ENCODE measurements at regions not wholly inside any gene's neighbourhood (a gene's known extent, or its start where the extent isn't known, plus 50 kb on each side); places are given as distances from the start of the nearest gene placed in this dataset.
"Not testable (repeated sequence)": the region's sequence is repeated elsewhere in the genome, so short reads cannot be mapped to it uniquely, and the experiment has no call there.

DNA sequence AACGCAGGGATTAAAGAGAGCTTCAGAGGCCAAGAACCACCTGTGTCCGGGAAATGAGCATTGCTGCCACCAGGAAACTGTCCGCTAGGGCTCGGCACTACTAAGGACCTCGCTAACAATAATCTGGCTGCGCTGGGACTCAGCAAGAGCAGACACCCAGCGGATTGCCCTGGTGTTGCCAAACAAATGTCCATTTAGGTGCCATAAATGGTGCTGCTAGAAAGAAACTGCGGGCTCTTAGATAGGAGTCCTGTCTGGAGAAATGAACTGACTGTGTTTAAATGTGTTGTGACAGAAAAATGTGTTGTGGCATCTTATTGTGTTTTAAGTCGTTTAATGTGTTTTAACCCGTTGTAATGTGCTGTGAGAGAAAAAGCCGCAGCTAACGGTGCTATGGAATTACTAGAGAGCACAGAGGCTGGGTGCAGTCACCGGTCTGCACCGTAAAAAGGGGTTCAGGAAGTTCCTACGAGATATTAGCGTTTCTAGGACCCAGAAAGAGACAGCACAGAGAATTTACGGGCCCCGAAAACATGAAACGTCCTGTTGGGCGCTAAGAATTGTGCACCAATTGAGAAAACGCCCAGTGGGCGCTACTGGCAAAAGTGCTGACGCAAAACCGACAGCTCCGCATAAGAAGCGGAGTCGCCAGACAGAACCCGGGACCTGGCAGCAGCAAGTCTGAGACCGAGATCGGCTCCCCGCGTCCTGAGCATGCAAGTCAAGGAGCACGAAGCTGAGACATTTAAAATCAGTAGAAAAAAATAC lies 90.6 kb downstream of the ANXA2R start:
- DNase-seq (ENCODE audit: low spot score), result peak; percentile 76

DNA sequence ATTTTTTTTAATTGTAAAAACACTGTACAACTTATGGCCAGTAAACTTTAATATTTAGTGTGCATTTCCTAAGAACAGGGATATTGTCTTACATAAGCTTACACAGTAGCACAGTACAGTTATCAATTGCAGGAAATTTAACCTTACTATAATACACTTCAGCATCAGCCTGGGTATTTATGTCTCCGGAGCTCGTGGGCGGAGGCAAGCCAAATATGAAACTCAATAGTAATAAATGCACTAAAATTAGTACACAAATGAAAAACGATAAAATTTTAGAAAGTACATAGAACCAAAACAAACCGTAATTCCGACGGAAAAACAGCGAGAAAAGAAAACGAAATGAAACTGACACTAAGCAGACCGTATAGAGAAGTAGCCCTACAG lies 91.2 kb downstream of the ANXA2R start:
- no peak for DNase-seq (ENCODE audit: low spot score)

DNA sequence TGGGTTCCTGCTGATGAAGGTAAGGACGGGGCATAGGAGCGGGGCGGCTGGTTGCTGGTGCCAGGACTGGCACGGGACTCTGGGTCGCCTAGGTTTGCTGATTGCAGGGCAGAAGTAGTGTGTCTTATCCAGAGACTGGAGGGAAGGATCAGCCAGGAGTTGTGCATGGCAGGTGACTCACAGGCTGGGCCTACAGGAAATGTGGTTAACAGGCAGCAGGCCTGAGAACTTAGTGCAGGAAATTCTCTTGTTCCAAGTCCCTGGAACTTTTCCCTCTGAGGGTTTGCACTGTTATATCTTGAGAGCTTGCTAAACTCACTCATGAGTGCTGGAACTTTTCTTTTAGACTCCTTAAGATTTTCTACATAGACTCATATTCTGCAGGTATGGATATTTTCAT lies 95.1 kb downstream of the ANXA2R start:
- peak; percentile 97 for DNase-seq (ENCODE audit: low spot score)

DNA sequence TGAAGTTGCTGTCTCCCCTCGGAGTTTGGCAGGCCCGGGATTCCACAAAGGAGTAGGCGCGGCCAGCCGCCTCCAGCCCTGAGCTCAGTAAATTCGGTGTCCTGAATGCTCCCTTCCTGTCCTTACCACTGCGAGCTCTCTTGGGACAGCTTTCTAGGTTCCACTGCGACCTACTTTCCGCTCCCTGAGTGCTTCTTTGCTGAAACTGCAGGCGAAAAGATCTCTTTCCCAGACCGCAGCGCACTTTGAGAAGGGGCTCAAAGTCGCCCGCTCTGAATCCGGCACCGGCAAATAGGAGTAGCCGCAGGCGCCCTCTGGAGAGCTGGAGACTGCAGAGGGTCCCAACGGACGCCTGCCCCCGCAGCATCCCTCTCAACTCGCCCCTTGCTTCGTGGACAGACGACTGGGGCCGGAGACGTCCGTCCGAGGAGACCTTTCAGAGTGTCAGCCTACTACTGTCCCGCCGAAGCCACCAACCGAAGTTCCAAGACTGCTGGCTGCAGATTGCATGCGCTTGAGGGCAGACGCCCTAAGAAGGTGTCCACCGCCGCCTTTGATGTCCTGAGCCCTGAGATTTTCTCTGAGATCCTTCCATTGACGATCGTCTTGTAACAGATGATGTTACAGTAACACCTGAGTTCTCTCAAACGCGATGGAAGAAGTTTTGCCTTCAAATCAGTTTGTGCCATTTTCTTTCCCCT lies 96.0 kb downstream of the ANXA2R start:
- DNase-seq (ENCODE audit: low spot score), result no peak

DNA sequence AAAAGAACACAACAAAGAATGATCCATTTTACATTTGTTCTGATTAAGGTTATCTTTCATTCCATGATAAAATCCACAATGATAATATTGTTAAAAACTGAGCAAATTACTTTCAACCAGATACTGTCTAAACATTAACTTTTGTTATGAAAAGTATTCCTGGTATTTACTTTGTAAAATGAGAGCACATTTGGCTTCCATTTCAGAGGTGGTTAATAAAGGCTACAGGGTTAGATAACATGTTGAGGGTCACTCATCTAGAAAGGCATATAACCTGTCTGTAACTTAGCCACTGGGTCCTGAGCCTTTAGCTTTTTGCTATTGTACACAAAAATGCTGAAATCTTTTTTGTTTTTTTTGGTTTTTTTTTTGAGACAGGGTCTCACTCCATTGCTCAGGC lies 99.3 kb downstream of the ANXA2R start:
- DNase-seq (ENCODE audit: low spot score), result no peak

DNA sequence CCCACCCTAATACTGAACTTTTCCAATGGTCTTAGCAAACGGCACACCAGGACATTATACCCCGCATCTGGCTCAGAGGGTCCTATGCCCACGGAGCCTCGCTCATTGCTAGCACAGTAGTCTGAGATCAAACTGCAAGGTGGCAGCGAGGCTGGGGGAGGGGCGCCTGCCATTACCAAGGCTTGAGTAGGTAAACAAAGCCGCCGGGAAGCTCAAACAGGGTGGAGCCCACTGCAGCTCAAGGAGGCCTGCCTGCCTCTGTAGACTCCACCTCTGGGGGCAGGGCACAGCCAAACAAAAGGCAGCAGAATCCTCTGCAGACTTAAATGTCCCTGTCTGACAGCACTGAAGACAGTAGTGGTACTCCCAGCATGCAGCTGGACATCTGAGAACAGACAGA lies 108.1 kb downstream of the ANXA2R start:
- DNase-seq (ENCODE audit: low spot score), result not testable (repeated sequence)

DNA sequence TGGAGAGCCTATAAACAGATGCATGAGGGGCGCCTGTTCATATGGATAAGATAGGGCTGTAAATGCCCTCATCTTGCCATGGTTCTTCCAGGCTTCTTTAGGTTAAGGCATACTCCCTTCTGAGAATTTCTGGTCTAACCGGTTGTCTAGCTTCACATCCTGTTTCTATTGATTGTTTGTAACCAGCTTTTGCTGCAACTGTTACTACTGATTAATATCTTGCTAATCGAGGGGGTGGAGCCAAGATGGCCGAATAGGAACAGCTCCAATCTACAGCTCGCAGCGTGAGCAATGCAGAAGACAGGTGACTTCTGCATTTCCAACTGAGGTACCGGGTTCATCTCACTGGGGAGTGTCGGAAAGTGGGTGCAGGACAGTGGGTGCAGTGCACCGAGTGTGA lies 108.7 kb downstream of the ANXA2R start:
- not testable (repeated sequence) for DNase-seq (ENCODE audit: low spot score)

DNA sequence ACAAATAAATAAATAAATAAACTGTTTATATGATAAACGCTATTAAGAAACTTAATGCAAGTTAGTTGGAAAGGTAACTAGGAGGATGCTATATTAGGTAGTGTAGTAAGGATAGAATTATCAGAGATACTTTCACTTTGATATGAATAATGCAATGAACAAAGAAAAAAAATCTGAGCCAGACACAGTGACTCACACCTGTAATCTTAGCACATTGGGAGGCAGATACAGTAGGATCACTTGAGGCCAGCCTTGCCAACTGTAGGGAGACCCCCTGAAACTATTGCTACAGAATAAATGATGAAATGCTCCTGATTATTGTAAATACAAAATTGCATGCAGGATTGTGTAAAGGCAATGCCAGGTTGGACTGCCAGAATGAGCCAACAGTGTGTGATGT lies 109.2 kb downstream of the ANXA2R start:
- no peak for DNase-seq (ENCODE audit: low spot score)

DNA sequence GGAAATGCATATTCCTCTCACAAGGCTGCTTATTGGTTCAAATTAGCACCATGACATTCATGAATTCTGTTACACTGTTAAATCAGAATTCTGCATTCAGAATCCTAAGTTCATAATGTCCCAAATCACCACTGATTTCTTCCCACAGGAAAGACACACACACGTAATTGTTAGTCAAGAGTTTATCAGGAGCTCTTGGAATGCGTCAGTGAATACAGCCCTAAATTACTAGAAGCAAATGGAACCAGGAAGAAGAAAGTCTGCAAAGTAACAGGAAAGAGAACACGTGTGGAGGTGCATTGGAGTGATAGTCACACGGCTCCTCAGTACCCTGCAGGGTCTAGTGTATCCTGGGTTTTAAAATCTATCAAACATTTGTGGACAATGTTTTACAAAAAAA lies 110.2 kb downstream of the ANXA2R start:
- no peak for DNase-seq (ENCODE audit: low spot score)

DNA sequence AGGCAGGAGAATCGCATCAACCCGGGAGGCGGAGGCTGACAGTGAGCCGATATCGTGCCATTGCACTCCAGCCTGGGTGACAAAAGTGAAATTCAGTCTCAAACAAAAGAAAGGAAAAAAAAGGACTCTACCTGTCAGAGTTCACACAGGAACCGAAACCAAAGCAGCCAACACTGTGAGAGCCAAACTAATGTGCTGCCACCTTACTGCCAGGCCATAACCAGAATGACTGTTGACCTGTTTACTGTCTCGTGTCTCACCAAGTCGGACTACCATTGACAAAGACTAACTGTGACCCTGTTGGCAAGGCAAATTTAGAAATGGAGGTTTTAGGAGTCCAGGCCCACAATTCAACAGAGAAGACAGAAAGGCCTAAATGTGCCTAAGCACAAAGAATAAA lies 112.4 kb downstream of the ANXA2R start:
- no peak for DNase-seq (ENCODE audit: low spot score)

DNA sequence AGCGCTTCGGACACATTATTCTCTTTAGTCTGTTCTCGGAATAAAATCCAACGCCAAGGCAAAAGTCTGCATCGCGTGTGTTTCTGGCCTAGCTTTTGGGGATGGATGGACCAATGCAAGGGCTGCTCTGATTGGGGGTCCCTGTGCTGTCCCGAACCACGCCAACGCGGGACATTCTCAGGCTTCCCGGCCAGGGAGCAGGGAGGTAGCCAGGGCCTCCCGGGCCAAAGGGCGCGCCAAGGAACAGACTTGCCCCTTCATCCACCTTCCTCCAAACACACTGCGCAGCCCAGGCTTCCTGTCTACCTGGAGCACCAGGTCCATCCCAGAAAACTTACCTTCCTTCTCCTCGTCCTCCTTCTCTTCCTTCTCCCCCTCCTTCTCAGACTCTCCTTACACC lies 113.0 kb upstream of the SELENOP start:
- DNase-seq (ENCODE audit: low spot score), result no peak

DNA sequence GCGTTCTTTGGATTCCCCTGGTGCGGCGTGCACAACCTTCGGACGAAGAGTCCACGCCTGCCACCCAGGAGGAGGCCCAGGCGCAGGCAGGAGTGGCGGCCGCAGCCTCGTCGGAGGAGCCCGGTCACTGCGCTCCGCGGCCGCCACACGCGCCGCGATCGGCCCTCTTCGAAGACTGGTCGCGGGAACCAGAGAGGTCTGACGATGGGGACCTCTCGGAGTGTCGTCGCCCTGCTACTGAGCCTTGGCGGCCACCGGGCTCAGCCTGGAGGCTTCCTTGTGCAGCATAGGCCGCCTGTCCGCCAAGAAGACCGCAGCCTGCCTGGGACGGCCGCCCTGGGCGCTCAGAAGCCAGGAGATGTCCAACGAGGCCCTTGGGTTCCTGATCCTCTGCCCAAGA lies 112.5 kb upstream of the SELENOP start:
- DNase-seq (ENCODE audit: low spot score), result no peak

DNA sequence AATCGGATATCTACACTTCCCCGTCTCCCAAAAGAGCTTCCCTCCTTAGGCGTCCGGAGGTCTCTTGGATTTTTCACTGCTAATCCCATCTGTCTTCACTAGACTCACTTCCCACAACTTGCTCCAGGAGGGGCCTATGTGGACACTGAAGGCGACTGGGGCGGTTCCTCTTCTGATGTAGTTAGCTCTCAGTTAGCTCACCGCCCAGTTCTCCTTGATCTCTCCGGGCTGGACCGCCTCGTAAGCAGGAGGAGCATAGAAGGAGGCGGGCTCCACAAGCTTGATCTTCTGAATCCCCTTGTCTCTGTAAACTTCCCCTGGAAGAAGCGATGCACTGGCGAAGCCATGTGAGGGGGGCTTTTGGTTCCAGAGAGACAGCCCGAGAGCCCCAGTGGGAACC lies 112.0 kb upstream of the SELENOP start:
- no peak for DNase-seq (ENCODE audit: low spot score)

DNA sequence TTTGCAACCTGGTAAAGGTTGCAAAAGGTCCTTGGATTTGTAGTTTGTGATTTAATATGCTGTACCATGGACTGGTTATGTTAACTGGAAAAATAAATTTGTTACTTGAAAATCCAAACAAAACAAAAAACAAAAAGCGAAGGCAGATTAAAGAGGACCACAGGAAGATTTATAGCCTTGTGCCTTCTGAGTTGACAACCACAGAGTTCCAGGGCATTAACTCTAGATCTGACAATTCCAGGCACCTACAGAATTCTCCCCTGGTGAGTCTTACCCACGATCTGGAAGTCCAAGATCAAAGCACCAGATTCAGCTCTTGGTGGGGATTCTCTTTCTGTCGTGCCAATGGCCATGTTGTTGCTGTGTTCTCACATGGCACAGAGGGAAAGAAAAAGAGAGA lies 107.9 kb upstream of the SELENOP start:
- peak; percentile 56 for DNase-seq (ENCODE audit: low spot score)

DNA sequence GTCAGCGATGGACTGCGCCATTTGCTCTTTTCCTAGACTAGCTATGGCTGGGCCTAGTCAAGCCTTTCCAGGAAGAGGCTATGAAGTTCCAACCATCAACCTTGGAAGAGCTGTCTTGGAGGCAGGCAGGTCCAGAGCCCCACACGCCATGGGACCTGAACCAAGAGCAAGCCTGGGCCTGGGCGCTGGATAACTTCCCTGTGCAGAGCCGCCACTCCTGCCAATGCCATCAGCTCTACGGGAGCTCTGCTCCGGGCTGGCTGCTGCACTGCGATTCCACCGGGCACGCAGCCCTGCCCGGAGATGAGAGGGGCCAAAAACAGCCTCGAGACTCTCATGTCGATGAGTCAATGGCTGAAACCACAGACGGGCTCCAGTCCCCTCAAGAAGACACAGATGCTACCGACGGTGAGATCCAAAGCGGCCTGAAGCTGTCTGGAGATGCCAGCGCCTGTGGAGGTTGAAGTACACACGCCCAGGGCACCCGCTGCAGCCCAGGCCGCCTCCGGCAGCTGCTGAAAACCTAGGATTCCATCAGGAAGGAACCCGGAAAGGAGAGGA lies 103.7 kb upstream of the SELENOP start:
- DNase-seq (ENCODE audit: low spot score), result no peak

DNA sequence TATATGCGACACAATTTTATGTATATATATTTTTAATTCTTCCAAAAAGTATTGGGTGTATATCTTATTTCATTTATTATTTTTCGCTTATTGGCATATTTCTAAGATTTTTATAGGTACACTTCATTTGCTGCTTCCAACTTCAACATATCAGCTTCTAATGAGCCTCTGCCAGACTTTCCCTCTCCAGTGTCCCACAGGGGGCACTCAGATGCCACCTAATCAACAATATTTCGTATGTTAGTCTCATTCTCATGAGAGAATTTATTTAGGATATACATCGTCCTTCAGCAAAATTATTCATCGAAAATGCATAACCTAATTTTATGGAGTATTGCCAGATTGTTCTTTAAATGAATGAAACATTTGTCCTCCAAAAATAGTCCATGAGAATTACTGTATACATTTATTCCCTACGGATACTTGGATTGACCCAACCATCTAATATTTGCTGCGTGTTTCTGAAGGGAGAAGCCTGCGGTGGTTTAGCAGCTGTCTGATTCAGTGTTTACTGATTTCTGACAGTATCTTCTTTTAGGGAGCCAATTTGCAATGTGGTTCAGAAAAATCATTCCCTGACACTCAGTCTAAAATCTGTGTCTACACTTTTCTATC lies 100.6 kb upstream of the SELENOP start:
- peak; percentile 69 for DNase-seq (ENCODE audit: low spot score)

DNA sequence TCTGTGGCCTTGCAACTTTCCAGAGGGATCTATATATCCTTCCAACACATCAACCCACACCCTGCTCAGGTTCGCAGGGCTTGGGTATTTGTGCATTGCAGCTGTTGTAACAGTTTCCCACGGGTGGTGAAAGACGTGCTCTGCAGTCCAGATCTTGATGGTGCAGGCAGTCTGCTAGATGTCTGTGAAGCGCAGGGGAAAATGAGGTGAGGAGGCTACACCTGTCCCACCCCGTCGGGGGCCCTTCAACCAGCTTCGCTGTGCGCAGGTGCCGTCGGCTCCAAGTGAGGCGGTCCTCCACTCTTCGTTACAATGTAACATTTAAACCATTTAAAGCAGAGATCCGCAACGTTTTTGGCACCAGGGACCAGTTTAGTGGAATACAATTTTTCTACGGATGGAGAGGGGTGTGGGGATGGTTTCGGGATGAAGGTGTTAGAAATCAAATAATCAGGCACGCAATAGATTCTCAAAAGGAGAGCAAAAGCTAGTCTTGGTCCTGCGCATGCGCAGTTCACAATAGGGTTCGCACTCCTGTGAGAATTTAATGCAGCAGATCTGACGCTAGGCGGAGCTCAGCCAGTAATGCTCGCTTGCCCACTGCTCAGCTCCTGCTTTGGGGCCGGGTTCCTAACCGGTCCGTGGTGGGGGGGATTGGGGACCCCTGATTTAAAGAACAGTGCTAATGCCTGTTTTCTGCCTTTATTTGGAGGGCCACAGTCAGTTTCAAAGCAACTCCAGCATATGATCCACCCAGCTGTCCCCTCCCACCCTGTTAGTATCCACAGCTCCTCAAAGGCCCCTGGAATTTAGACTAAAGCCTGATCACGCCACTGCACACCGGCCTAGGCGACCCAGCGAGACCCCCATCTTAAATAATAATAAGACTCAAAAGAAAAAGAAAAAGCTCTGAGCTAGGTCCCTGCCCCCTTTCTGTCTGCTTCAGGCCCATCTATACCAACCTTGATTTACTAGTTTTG lies 97.1 kb upstream of the SELENOP start:
- peak; percentile 89 for DNase-seq (ENCODE audit: low spot score)

DNA sequence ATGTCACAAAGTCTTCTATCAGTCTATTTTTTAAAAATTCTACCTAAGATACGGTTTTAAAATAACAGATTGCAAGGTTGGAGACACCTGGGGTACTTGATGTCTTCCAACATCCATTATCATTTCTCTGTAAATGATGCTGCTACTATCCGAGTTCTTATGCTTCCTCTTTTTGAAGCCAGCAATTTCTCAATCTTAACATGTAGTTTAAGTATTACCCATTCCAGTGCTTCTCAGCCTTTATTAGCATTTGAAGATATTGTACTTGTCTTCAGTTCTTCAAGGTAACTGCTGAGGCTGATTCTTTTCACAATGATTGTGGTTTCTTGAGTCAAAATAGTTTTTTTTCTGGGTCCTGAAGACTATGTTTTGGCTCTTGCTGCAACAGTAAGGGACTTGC lies 96.4 kb upstream of the SELENOP start:
- DNase-seq (ENCODE audit: low spot score), result no peak

DNA sequence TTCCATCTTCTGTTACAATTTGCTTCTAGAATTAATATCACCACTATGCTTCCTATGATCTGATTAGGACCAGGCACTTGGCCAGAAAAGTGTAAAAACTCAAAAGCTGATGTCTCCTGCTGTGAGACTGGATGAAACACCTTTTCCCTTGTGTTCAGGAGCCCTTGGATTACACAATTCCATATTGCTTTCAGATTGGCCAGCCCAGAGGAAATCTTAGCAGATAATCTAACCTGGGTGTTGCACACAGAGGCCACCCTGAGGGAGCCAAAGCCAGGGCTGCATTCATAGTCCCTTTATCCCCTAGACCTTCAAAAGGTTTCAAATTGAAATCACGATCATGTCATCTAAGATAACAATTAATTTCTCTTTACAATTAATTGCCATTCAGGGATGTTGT lies 94.1 kb upstream of the SELENOP start:
- no peak for DNase-seq (ENCODE audit: low spot score)

DNA sequence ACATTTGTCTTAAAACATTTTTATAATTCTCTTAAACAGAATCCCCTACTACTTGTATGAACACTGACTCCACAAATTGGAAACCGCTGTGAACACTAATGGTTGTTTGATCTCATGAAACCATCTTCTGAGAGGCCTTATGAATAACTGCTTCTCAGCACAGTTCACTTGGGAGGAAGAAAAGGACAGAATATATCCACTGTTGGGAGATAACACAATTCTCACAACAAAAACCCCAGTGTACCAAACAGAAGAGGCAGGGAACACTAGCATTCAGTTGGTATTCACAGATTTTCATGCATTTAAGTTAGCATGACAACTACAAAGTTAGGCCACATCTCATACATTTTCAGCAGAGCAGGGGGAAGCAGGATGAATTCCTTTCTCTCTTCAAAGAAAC lies 89.0 kb upstream of the SELENOP start:
- DNase-seq (ENCODE audit: low spot score), result no peak

DNA sequence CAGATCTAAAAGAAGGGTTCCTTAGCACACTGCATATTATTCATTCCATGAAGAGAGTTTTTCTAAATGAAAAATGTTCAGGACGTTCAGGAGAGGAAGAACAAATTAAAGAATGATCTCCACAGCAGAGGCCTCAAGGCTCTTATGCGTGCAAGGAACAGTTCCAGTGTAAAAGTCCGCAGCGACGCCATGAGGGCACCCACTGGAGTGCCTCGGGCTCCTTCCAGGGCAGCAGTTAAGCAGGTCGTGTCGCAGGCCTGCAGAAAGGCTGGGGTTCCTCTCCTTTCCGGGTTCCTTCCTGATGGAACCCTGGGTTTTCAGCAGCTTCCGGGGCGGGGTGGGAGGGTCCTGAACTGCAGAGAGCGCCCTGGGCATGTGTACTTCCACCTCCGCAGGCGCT lies 87.1 kb upstream of the SELENOP start:
- no peak for DNase-seq (ENCODE audit: low spot score)

DNA sequence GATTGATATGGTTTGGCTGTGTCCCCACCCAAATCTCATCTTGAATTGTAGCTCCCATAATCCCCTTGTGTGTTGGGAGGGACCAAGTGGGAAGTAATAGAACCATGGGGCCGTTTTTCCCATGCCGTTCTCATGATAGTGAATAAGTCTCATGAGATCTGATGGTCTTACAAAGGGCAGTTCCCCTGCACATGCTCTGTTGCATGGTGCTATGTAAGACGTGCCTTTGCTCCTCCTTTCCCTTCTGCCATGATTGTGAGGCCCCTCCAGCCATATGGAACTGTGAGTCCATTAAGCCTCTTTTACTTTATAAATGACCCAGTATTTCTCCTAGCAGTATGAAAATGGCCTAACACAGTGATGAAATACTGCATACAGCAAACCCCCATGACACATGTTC lies 84.8 kb upstream of the SELENOP start:
- no peak for DNase-seq (ENCODE audit: low spot score)
